ENCODE measurements at regions not wholly inside any gene's neighbourhood (a gene's known extent, or its start where the extent isn't known, plus 50 kb on each side); places are given as distances from the start of the nearest gene placed in this dataset.
A peak's percentile ranks its signal among the peaks of the same experiment; 100 is the strongest.
"Not testable (repeated sequence)": the region's sequence is repeated elsewhere in the genome, so short reads cannot be mapped to it uniquely, and the experiment has no call there.

- H3K4me3 ChIP-seq (ENCODE audit: low read depth, low read length) = no peak overlapping the region
- no peak for TF ChIP-seq CTCF (IDR thresholded peaks at IDR 0.05; ENCODE audit: insufficient read depth, low read depth, low read length, missing control alignments)
- DNase-seq (ENCODE audit: low read depth) = no peak
Measured at GRCh38 chr1:48068206-48068605, 71.0 kb upstream of the TRABD2B start.

DNA sequence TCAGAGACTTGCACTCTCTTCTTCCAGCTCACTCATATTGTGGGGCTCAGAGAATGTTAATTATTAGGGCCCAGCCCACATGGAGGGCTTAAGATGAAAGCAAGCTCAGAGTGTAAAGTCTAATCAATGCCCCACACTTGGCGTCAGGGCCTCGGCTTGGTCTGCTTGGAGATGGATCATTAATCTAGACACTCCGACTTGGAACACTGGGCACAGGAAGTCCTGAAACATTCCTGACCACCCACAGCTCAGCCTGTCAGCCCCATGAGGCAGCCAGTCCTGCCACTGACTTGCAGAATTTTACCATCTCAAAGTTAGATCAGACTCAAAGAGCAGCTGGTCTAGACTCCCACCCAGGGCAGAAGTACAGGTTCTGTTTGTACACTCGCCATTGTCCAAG lies 69.8 kb upstream of the TRABD2B start:
- DNase-seq (ENCODE audit: low read depth) = no peak
- no peak overlapping the region for H3K4me3 ChIP-seq (ENCODE audit: low read depth, low read length)
- no peak for TF ChIP-seq CTCF (IDR thresholded peaks at IDR 0.05; ENCODE audit: insufficient read depth, low read depth, low read length, missing control alignments)

DNA sequence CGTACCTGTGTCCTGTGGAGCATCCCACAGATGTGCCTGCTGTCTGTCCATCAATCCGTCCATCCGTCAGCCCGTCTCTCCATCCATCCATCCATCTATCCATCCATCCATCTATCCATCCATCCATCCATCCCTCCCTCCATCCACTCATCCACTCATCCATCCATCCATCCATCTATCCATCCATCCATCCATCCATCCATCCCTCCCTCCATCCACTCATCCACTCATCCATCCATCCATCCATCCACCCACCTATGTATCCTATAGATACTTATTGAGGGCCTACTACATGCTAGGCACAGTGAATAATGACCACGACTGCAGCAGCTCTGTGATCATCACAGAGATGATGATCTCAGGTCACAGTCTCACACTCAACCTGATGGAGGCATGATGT lies 67.5 kb upstream of the TRABD2B start:
- not testable (repeated sequence) for DNase-seq (ENCODE audit: low read depth); H3K4me3 ChIP-seq (ENCODE audit: low read depth, low read length)

- no peak overlapping the region for H3K4me3 ChIP-seq (ENCODE audit: low read depth, low read length)
- TF ChIP-seq CTCF (IDR thresholded peaks at IDR 0.05; ENCODE audit: insufficient read depth, low read depth, low read length, missing control alignments) = no peak
Measured at GRCh38 chr1:48062353-48062752, 65.2 kb upstream of the TRABD2B start.

GRCh38 chr1:48061162-48062136 lies 64.3 kb upstream of the TRABD2B start:
- peak; percentile 44 for DNase-seq (ENCODE audit: low read depth)
- H3K4me3 ChIP-seq (ENCODE audit: low read depth, low read length) = no peak overlapping the region
- peak; percentile 56 for TF ChIP-seq CTCF (IDR thresholded peaks at IDR 0.05; ENCODE audit: insufficient read depth, low read depth, low read length, missing control alignments)

More at GRCh38 chr1:48062353-48062752, 65.2 kb upstream of the TRABD2B start:
- DNase-seq (ENCODE audit: low read depth) = no peak

- no peak for DNase-seq (ENCODE audit: low read depth)
- TF ChIP-seq CTCF (IDR thresholded peaks at IDR 0.05; ENCODE audit: insufficient read depth, low read depth, low read length, missing control alignments) = no peak
- no peak overlapping the region for H3K4me3 ChIP-seq (ENCODE audit: low read depth, low read length)
Measured at GRCh38 chr1:48059289-48059688, 62.1 kb upstream of the TRABD2B start.

DNA sequence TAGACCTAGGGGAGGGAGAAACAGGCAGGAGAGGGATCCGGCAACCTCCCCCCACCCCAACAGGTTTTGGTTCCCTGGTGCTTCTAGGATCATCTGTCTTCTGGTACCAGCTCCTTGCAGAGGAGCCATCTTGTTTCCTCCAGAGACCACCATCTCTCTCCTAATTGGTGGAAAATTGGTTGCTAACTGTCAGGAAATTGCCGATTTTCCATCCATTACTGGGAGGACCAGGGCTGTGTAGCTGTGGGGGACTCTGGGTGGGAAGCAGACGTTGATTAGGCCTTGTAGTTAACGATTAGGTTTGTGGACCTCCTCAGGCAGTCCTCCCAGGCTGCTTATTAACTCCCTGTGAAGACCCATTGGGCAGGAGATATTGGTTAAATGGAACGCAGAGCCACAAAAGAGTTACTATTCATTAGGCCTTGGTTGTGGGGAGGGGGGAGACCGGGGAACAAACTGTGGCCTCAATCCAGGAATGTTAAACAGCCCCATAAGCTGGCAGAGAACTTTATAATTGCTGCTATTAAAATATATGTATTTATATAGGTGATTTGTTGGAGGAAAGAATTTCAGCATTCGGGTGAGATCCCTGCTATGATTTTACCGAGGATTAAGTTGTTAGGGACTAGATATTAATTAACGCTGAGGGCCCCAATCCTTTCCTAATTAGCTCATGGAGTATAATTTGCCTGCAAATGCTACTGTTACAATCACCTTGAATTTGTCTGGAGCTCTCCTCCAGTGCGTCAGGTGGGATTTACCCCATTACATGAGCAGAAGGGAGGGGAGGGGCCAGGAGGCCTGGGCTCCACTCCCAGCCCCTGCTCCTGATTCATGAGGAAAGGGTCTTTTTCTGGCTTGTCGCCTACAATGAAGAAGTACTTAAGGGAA lies 61.2 kb upstream of the TRABD2B start:
- TF ChIP-seq CTCF (IDR thresholded peaks at IDR 0.05; ENCODE audit: insufficient read depth, low read depth, low read length, missing control alignments) = no peak
- H3K4me3 ChIP-seq (ENCODE audit: low read depth, low read length) = no peak overlapping the region
- no peak for DNase-seq (ENCODE audit: low read depth)

Data from GM12865 (cell line).